AG04450 (cell line): ENCODE measurements at regions not wholly inside any gene's neighbourhood (a gene's known extent, or its start where the extent isn't known, plus 50 kb on each side); places are given as distances from the start of the nearest gene placed in this dataset.

Source experiments
- CTCF ChIA-PET: fragments of 300-600, 350-600 bp; formaldehyde crosslinking; extraction: SDS; loops from one replicate; lab custom pipeline; 2022; ENCODE audit warnings: antibody characterized with exemption, inconsistent platforms; lab: Charles Lee
- POLR2A ChIA-PET: fragments of 350-600 bp; formaldehyde crosslinking; extraction: SDS; loops from one replicate; lab custom pipeline; 2021; ENCODE audit warnings: antibody characterized with exemption, inconsistent platforms; lab: Yijun Ruan, JAX
- DNase-seq: peaks from one replicate; pipeline ENCODE4 v3.0.0-alpha.2; 2011; ENCODE audit warnings: low read depth, low spot score
- H3K27ac ChIP-seq: one replicate; pipeline ENCODE4 v1.5.1; 2012; ENCODE audit warnings: low read depth, low read length, control low read depth
- H3K27me3 ChIP-seq: one replicate; pipeline ENCODE4 v1.6.0; 2012; ENCODE audit warnings: low read length; ENCODE audit not compliant: control insufficient read depth, insufficient read depth
- H3K4me3 ChIP-seq: 2 replicates; pipeline ENCODE4 v1.5.1; 2011; ENCODE audit warnings: mild to moderate bottlenecking, low read depth, low read length, control low read depth
- H3K9me3 ChIP-seq: 2 replicates; pipeline ENCODE4 v1.5.1; 2012; ENCODE audit warnings: low read length; ENCODE audit not compliant: control insufficient read depth, insufficient read depth
- CTCF ChIP-seq: IDR thresholded peaks from 2 replicates; pipeline ENCODE4 v1.5.1; 2011; ENCODE audit warnings: low read depth, low read length, control low read depth, inconsistent platforms

GRCh38 chr2:224210286-224211180 is 171.4 kb upstream of the SERPINE2 start:
- H3K27ac ChIP-seq, result no peak overlapping the region
- no peak for DNase-seq
- ChIA-PET POLR2A (no interaction called here), CTCF (interaction anchor here (1.4 kb wide), 1 partner anchor 217 kb away, joined by 5 read pairs; no protein-coding TSS in a partner anchor)
- H3K27me3 ChIP-seq, result peaks cover 5% of the 10 kb centered on the region
- no peaks in the 10 kb centered on the region for H3K9me3 ChIP-seq
- no peak overlapping the region for H3K4me3 ChIP-seq
- no peak for TF ChIP-seq CTCF

- POLR2A ChIA-PET, result no interaction called here
- no peak overlapping the region for H3K4me3 ChIP-seq
- H3K27ac ChIP-seq, result no peak overlapping the region
- no peak for DNase-seq
- CTCF ChIA-PET, result interaction anchor here (1.4 kb wide), 1 partner anchor 216 kb away, joined by 5 read pairs; no protein-coding TSS in a partner anchor
- no peak for TF ChIP-seq CTCF
- H3K9me3 ChIP-seq, result no peaks in the 10 kb centered on the region
- H3K27me3 ChIP-seq, result peaks cover 6% of the 10 kb centered on the region
These were observed 170.6 kb upstream of the SERPINE2 start for GRCh38 chr2:224209555-224210285.

- no peak overlapping the region for H3K27ac ChIP-seq
- H3K9me3 ChIP-seq, result no peaks in the 10 kb centered on the region
- POLR2A ChIA-PET, result no interaction called here
- CTCF ChIA-PET, result no interaction called here
- no peak for DNase-seq
- peaks cover 7% of the 10 kb centered on the region for H3K27me3 ChIP-seq
- H3K4me3 ChIP-seq, result no peak overlapping the region
- TF ChIP-seq CTCF, result no peak
These were observed 169.4 kb upstream of the SERPINE2 start for GRCh38 chr2:224208443-224208842.

- no peaks in the 10 kb centered on the region for H3K9me3 ChIP-seq
- peaks cover 7% of the 10 kb centered on the region for H3K27me3 ChIP-seq
- no peak overlapping the region for H3K4me3 ChIP-seq
- DNase-seq, result no peak
- ChIA-PET CTCF (no interaction called here), POLR2A (no interaction called here)
- H3K27ac ChIP-seq, result no peak overlapping the region
- TF ChIP-seq CTCF, result no peak
These were observed 168.9 kb upstream of the SERPINE2 start for GRCh38 chr2:224208007-224208406.

- no peak overlapping the region for H3K4me3 ChIP-seq
- H3K27ac ChIP-seq, result no peak overlapping the region
- DNase-seq, result no peak
- no peak for TF ChIP-seq CTCF
- H3K9me3 ChIP-seq, result no peaks in the 10 kb centered on the region
- CTCF ChIA-PET, result no interaction called here
- POLR2A ChIA-PET, result no interaction called here
- H3K27me3 ChIP-seq, result peaks cover 7% of the 10 kb centered on the region
These were observed 167.7 kb upstream of the SERPINE2 start for GRCh38 chr2:224206816-224207215.
